GM23338 (cell line): ENCODE measurements at regions not wholly inside any gene's neighbourhood (a gene's known extent, or its start where the extent isn't known, plus 50 kb on each side); places are given as distances from the start of the nearest gene placed in this dataset.

Source experiments
- ATAC-seq: fragments of 200-7000 bp; cut with Tn5 transposase; 3 replicates; pipeline ENCODE4 v1.9.1; 2020
- DNase-seq: peaks from one replicate; pipeline ENCODE4 v3.0.0-alpha.2; 2015; ENCODE audit warnings: low spot score
- H2AFZ ChIP-seq: fragments of 200-600 bp; sonication (generic); 2 replicates; pipeline ENCODE4 v1.8.0; 2016; ENCODE audit warnings: antibody characterized with exemption, mild to moderate bottlenecking, moderate library complexity
- H3F3A ChIP-seq: fragments of 200-600 bp; sonication (generic); replicated peaks from 2 replicates; pipeline ENCODE4 v1.8.0; 2017; ENCODE audit warnings: antibody characterized with exemption, mixed run types, low read depth
- H3K27ac ChIP-seq: fragments of 200-600 bp; sonication (generic); 2 replicates; pipeline ENCODE4 v1.6.1; 2016; ENCODE audit warnings: low read depth
- H3K27me3 ChIP-seq: fragments of 200-600 bp; sonication (generic); 2 replicates; pipeline ENCODE4 v1.8.0; 2016; ENCODE audit warnings: mild to moderate bottlenecking, mixed run types, moderate library complexity; ENCODE audit not compliant: insufficient read depth
- H3K36me3 ChIP-seq: fragments of 200-600 bp; sonication (generic); 2 replicates; pipeline ENCODE4 v1.8.0; 2016; ENCODE audit warnings: mild to moderate bottlenecking; ENCODE audit not compliant: insufficient read depth
- H3K4me1 ChIP-seq: fragments of 200-600 bp; sonication (generic); 2 replicates; pipeline ENCODE4 v1.8.0; 2016; ENCODE audit warnings: mild to moderate bottlenecking, moderate library complexity; ENCODE audit not compliant: insufficient read depth
- H3K4me2 ChIP-seq: fragments of 200-600 bp; sonication (generic); 2 replicates; pipeline ENCODE4 v1.7.1; 2017; ENCODE audit warnings: mixed run types
- H3K4me3 ChIP-seq: fragments of 200-600 bp; sonication (generic); 2 replicates; pipeline ENCODE4 v1.6.1; 2016; ENCODE audit warnings: mixed run types
- H3K79me2 ChIP-seq: fragments of 200-600 bp; sonication (generic); replicated peaks from 2 replicates; pipeline ENCODE4 v1.8.0; 2017; ENCODE audit warnings: mild to moderate bottlenecking; ENCODE audit not compliant: insufficient read depth
- H3K9me2 ChIP-seq: fragments of 200-600 bp; sonication (generic); 2 replicates; pipeline ENCODE4 v1.8.0; 2017; ENCODE audit not compliant: insufficient read depth
- H4K20me1 ChIP-seq: fragments of 200-600 bp; sonication (generic); replicated peaks from 2 replicates; pipeline ENCODE4 v1.8.0; 2017; ENCODE audit warnings: mild to moderate bottlenecking; ENCODE audit not compliant: insufficient read depth
- H3K27ac Mint-ChIP-seq: 2 replicates; pipeline ENCODE4 v1.8.0; 2020; ENCODE audit warnings: inconsistent platforms, mild to moderate bottlenecking, moderate library complexity, mixed read lengths
- H3K27me3 Mint-ChIP-seq: 3 replicates; pipeline ENCODE4 v1.8.0; 2022; ENCODE audit warnings: low read depth, mild to moderate bottlenecking, moderate library complexity, mixed read lengths, inconsistent platforms; ENCODE audit not compliant: insufficient read depth, poor library complexity
- H3K36me3 Mint-ChIP-seq: 3 replicates; pipeline ENCODE4 v1.8.0; 2021; ENCODE audit warnings: low read depth, mild to moderate bottlenecking, inconsistent platforms, moderate library complexity, mixed read lengths
- H3K4me1 Mint-ChIP-seq: 3 replicates; pipeline ENCODE4 v1.8.0; 2020; ENCODE audit warnings: mild to moderate bottlenecking, inconsistent platforms, mixed read lengths
- H3K4me3 Mint-ChIP-seq: 3 replicates; pipeline ENCODE4 v1.8.0; 2021; ENCODE audit warnings: moderate library complexity, mild to moderate bottlenecking, inconsistent platforms, mixed read lengths
- H3K9me3 Mint-ChIP-seq: 3 replicates; pipeline ENCODE4 v1.8.0; 2020; ENCODE audit warnings: moderate library complexity, mild to moderate bottlenecking, inconsistent platforms, mixed read lengths
- CREB1 ChIP-seq: fragments of 250-450 bp; sonication (Bioruptor Pico); IDR thresholded peaks from 2 replicates; pipeline ENCODE4 v1.5.0; 2020; ENCODE audit warnings: low read depth, mild to moderate bottlenecking, moderate library complexity
- ETS1 ChIP-seq: IDR thresholded peaks from 2 replicates; pipeline ENCODE4 v1.6.1; 2016; ENCODE audit warnings: antibody characterized with exemption
- EZH2 ChIP-seq: fragments of 200-600 bp; sonication (generic); IDR thresholded peaks from one replicate; pipeline ENCODE4 v1.8.0; 2017; ENCODE audit warnings: antibody characterized with exemption, mild to moderate bottlenecking, low read depth; ENCODE audit not compliant: unreplicated experiment
- EZH2phosphoT487 ChIP-seq: fragments of 200-600 bp; sonication (generic); IDR thresholded peaks from one replicate; pipeline ENCODE4 v1.8.1; 2018; ENCODE audit warnings: antibody characterized with exemption; ENCODE audit not compliant: unreplicated experiment
- NANOG ChIP-seq: IDR thresholded peaks from 2 replicates; pipeline ENCODE4 v1.6.1; 2016; ENCODE audit warnings: antibody characterized with exemption, borderline replicate concordance
- POLR2AphosphoS5 ChIP-seq: IDR thresholded peaks from 2 replicates; pipeline ENCODE4 v1.6.1; 2016; ENCODE audit warnings: antibody characterized with exemption, low read depth
- STAT1 ChIP-seq: IDR thresholded peaks from one replicate; pipeline ENCODE4 v1.6.1; 2016; ENCODE audit warnings: antibody characterized with exemption; ENCODE audit not compliant: unreplicated experiment
- TF ChIP-seq, protein P1 (sequence below), 2 experiments: fragments of 200-600 bp in 1 of 2; sonication (generic) in 1 of 2; conservative IDR thresholded peaks; 2 replicates each; pipeline versions ENCODE4 v1.5.1 to v1.6.1; 2016 to 2017; ENCODE audit warnings: antibody characterized with exemption in 2 of 2, low read depth in 2 of 2, mild to moderate bottlenecking in 2 of 2, moderate library complexity in 1 of 2
- TF ChIP-seq, protein P2 (sequence below): fragments of 250-450 bp; sonication (Bioruptor Pico); IDR thresholded peaks from 2 replicates; pipeline ENCODE4 v1.5.0; 2020; ENCODE audit warnings: mild to moderate bottlenecking, moderate library complexity
- TF ChIP-seq, protein P3 (sequence below): IDR thresholded peaks from one replicate; pipeline ENCODE4 v1.6.1; 2018; ENCODE audit warnings: antibody characterized with exemption; ENCODE audit not compliant: unreplicated experiment

DNA sequence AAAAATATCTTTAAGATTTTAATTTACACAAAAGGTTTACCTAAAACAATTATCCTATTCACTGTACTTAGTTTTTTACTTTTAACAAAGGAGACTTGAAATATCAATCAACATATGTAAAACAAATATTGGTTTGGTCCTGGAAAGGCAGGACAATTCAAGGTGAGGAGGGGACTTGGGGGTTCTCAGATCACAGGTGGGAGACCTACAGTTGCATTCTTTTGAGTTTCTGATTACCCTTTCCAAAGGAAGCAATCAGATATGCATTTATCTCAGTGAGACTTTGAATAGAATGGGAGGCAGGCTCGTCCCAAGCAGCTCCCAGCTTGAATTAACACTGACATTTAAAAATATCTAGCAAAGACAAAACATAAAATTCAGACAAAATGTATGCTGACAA, 1917.3 kb downstream of the C4orf33 start:
- peak; percentile 44; the same call in 2 of the 3 replicates for ATAC-seq
- no peak overlapping the region for H2AFZ ChIP-seq
- H3K9me2 ChIP-seq = 0 out of 2 replicates have a peak, but pooled peaks cover 6% of the 10 kb centered on the region
- H3K4me1 ChIP-seq = peaks cover 23% of the 10 kb centered on the region
- no peaks in the 10 kb centered on the region for H3K36me3 Mint-ChIP-seq
- no peaks in the 10 kb centered on the region for H3F3A ChIP-seq
- no peak overlapping the region for H3K4me3 ChIP-seq
- peak; percentile 22 for DNase-seq
- H3K27me3 Mint-ChIP-seq = peaks cover 7% of the 10 kb centered on the region
- H3K4me3 Mint-ChIP-seq = no peak overlapping the region
- H3K9me3 Mint-ChIP-seq = no peaks in the 10 kb centered on the region; the same call in 2 of the 3 replicates
- no peak overlapping the region for H3K27ac Mint-ChIP-seq
- H3K4me1 Mint-ChIP-seq = peaks cover 10% of the 10 kb centered on the region
- TF ChIP-seq, protein P1, sequence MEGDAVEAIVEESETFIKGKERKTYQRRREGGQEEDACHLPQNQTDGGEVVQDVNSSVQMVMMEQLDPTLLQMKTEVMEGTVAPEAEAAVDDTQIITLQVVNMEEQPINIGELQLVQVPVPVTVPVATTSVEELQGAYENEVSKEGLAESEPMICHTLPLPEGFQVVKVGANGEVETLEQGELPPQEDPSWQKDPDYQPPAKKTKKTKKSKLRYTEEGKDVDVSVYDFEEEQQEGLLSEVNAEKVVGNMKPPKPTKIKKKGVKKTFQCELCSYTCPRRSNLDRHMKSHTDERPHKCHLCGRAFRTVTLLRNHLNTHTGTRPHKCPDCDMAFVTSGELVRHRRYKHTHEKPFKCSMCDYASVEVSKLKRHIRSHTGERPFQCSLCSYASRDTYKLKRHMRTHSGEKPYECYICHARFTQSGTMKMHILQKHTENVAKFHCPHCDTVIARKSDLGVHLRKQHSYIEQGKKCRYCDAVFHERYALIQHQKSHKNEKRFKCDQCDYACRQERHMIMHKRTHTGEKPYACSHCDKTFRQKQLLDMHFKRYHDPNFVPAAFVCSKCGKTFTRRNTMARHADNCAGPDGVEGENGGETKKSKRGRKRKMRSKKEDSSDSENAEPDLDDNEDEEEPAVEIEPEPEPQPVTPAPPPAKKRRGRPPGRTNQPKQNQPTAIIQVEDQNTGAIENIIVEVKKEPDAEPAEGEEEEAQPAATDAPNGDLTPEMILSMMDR (conservative IDR thresholded peaks at IDR 0.05; ENCODE audit: low read depth in 2 of 2) = no peak
- no peak for TF ChIP-seq EZH2
- TF ChIP-seq NANOG = peak; percentile 52; the same call in 1 of the 2 replicates
- TF ChIP-seq, protein P2, sequence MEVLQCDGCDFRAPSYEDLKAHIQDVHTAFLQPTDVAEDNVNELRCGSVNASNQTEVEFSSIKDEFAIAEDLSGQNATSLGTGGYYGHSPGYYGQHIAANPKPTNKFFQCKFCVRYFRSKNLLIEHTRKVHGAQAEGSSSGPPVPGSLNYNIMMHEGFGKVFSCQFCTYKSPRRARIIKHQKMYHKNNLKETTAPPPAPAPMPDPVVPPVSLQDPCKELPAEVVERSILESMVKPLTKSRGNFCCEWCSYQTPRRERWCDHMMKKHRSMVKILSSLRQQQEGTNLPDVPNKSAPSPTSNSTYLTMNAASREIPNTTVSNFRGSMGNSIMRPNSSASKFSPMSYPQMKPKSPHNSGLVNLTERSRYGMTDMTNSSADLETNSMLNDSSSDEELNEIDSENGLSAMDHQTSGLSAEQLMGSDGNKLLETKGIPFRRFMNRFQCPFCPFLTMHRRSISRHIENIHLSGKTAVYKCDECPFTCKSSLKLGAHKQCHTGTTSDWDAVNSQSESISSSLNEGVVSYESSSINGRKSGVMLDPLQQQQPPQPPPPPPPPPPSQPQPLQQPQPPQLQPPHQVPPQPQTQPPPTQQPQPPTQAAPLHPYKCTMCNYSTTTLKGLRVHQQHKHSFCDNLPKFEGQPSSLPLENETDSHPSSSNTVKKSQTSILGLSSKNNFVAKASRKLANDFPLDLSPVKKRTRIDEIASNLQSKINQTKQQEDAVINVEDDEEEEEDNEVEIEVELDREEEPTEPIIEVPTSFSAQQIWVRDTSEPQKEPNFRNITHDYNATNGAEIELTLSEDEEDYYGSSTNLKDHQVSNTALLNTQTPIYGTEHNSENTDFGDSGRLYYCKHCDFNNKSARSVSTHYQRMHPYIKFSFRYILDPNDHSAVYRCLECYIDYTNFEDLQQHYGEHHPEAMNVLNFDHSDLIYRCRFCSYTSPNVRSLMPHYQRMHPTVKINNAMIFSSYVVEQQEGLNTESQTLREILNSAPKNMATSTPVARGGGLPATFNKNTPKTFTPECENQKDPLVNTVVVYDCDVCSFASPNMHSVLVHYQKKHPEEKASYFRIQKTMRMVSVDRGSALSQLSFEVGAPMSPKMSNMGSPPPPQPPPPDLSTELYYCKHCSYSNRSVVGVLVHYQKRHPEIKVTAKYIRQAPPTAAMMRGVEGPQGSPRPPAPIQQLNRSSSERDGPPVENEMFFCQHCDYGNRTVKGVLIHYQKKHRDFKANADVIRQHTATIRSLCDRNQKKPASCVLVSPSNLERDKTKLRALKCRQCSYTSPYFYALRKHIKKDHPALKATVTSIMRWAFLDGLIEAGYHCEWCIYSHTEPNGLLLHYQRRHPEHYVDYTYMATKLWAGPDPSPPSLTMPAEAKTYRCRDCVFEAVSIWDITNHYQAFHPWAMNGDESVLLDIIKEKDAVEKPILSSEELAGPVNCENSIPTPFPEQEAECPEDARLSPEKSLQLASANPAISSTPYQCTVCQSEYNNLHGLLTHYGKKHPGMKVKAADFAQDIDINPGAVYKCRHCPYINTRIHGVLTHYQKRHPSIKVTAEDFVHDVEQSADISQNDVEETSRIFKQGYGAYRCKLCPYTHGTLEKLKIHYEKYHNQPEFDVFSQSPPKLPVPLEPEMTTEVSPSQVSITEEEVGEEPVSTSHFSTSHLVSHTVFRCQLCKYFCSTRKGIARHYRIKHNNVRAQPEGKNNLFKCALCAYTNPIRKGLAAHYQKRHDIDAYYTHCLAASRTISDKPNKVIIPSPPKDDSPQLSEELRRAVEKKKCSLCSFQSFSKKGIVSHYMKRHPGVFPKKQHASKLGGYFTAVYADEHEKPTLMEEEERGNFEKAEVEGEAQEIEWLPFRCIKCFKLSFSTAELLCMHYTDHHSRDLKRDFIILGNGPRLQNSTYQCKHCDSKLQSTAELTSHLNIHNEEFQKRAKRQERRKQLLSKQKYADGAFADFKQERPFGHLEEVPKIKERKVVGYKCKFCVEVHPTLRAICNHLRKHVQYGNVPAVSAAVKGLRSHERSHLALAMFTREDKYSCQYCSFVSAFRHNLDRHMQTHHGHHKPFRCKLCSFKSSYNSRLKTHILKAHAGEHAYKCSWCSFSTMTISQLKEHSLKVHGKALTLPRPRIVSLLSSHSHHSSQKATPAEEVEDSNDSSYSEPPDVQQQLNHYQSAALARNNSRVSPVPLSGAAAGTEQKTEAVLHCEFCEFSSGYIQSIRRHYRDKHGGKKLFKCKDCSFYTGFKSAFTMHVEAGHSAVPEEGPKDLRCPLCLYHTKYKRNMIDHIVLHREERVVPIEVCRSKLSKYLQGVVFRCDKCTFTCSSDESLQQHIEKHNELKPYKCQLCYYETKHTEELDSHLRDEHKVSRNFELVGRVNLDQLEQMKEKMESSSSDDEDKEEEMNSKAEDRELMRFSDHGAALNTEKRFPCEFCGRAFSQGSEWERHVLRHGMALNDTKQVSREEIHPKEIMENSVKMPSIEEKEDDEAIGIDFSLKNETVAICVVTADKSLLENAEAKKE = no peak
- H3K4me2 ChIP-seq = peak overlapping the region; percentile 5; the same call in 1 of the 2 replicates
- H3K79me2 ChIP-seq = no peaks in the 10 kb centered on the region
- H3K27me3 ChIP-seq = no peaks in the 10 kb centered on the region
- no peaks in the 10 kb centered on the region for H3K36me3 ChIP-seq
- H3K27ac ChIP-seq = no peak overlapping the region
- no peaks in the 10 kb centered on the region for H4K20me1 ChIP-seq

DNA sequence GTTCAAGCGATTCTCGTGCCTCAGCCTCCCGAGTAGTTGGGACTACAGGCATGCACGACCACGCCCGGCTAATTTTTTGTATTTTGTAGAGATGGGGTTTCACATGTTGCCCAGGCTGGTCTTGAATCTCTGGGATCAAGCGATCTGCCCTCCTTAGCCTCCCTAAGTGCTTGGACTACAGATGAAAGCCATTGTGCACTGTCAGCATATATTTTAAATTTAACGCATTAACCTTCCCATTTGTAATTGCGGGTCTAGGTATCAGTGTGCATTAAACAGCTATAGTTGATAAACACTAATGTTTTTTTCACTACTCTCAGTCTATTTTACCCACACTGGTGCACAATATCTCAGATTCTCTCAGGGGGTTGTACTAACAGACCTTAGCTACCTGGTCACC, 1930.8 kb downstream of the C4orf33 start:
- H3F3A ChIP-seq = no peaks in the 10 kb centered on the region
- ATAC-seq (no peak), DNase-seq (no peak)
- Mint-ChIP-seq H3K36me3 (peaks cover 3% of the 10 kb centered on the region; the same call in 2 of the 3 replicates), H3K27me3 (no peaks in the 10 kb centered on the region), H3K4me1 (no peaks in the 10 kb centered on the region), H3K9me3 (peaks cover 5% of the 10 kb centered on the region; the same call in 1 of the 3 replicates), H3K4me3 (no peak overlapping the region), H3K27ac (no peak overlapping the region)
- H3K4me3 ChIP-seq = no peak overlapping the region
- H3K27ac ChIP-seq = no peak overlapping the region
- no peaks in the 10 kb centered on the region for H3K4me1 ChIP-seq
- no peaks in the 10 kb centered on the region for H3K27me3 ChIP-seq
- no peaks in the 10 kb centered on the region for H3K79me2 ChIP-seq
- H4K20me1 ChIP-seq = no peaks in the 10 kb centered on the region
- no peaks in the 10 kb centered on the region for H3K36me3 ChIP-seq
- H2AFZ ChIP-seq = no peak overlapping the region
- H3K9me2 ChIP-seq = no peaks in the 10 kb centered on the region
- no peak overlapping the region for H3K4me2 ChIP-seq
- TF ChIP-seq POLR2AphosphoS5 (no peak), STAT1 (no peak), CREB1 (CRISPR knock-in tag) (no peak), ETS1 (no peak), EZH2phosphoT487 (no peak)
- TF ChIP-seq, protein P3, sequence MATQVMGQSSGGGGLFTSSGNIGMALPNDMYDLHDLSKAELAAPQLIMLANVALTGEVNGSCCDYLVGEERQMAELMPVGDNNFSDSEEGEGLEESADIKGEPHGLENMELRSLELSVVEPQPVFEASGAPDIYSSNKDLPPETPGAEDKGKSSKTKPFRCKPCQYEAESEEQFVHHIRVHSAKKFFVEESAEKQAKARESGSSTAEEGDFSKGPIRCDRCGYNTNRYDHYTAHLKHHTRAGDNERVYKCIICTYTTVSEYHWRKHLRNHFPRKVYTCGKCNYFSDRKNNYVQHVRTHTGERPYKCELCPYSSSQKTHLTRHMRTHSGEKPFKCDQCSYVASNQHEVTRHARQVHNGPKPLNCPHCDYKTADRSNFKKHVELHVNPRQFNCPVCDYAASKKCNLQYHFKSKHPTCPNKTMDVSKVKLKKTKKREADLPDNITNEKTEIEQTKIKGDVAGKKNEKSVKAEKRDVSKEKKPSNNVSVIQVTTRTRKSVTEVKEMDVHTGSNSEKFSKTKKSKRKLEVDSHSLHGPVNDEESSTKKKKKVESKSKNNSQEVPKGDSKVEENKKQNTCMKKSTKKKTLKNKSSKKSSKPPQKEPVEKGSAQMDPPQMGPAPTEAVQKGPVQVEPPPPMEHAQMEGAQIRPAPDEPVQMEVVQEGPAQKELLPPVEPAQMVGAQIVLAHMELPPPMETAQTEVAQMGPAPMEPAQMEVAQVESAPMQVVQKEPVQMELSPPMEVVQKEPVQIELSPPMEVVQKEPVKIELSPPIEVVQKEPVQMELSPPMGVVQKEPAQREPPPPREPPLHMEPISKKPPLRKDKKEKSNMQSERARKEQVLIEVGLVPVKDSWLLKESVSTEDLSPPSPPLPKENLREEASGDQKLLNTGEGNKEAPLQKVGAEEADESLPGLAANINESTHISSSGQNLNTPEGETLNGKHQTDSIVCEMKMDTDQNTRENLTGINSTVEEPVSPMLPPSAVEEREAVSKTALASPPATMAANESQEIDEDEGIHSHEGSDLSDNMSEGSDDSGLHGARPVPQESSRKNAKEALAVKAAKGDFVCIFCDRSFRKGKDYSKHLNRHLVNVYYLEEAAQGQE = no peak
